Aorta (tissue), 5 donors: ENCODE measurements at regions not wholly inside any gene's neighbourhood (a gene's known extent, or its start where the extent isn't known, plus 50 kb on each side); places are given as distances from the start of the nearest gene placed in this dataset.

ENCODE experiments used
- ATAC-seq: fragments of 200-7000 bp; cut with Tn5 transposase; one replicate; pipeline ENCODE4 v1.9.1; 2022; ENCODE audit warnings: moderate library complexity; ENCODE audit not compliant: low FRiP score
- DNase-seq, 2 donors: peaks; one replicate each; pipeline ENCODE4 v3.0.0-alpha.2; 2020
- H3K27ac ChIP-seq, 2 donors: one replicate each; pipeline ENCODE4 v1.5.1; 2013; ENCODE audit warnings: low read length in 2 of 2, mild to moderate bottlenecking in 2 of 2, moderate library complexity in 2 of 2, control low read depth in 1 of 2, inconsistent platforms in 1 of 2, low read depth in 1 of 2
- H3K27me3 ChIP-seq, 2 donors: one replicate each; pipeline ENCODE4 v1.6.1; 2013; ENCODE audit warnings: control low read depth in 1 of 2, low read length in 1 of 2, mild to moderate bottlenecking in 1 of 2, moderate library complexity in 1 of 2; ENCODE audit not compliant: insufficient read depth in 2 of 2, control insufficient read depth in 1 of 2
- H3K36me3 ChIP-seq, 2 donors: one replicate each; pipeline ENCODE4 v1.6.1; 2013; ENCODE audit warnings: control low read depth in 1 of 2, low read length in 1 of 2, mild to moderate bottlenecking in 1 of 2; ENCODE audit not compliant: insufficient read depth in 2 of 2, control insufficient read depth in 1 of 2
- H3K4me1 ChIP-seq, 2 donors: one replicate each; pipeline ENCODE4 v1.6.1; 2013; ENCODE audit warnings: low read length in 2 of 2, control low read depth in 1 of 2, mild to moderate bottlenecking in 1 of 2, moderate library complexity in 1 of 2; ENCODE audit not compliant: insufficient read depth in 2 of 2, control insufficient read depth in 1 of 2
- H3K4me3 ChIP-seq, 2 donors: one replicate each; pipeline ENCODE4 v1.5.1; 2013; ENCODE audit warnings: low read length in 2 of 2, control low read depth in 1 of 2, mild to moderate bottlenecking in 1 of 2
- H3K9me3 ChIP-seq: one replicate; pipeline ENCODE4 v1.6.1; 2013; ENCODE audit warnings: mild to moderate bottlenecking, low read length; ENCODE audit not compliant: control insufficient read depth
- WGBS, 2 donors: extraction: QIAGEN DNeasy Blood & Tissue Kit; methylation state at CpG; one replicate each; pipeline ENCODE4 v1.1.7; 2013; 5-methylcytosine and 5-hydroxymethylcytosine counted together
- intact Hi-C, 2 donors: fragments of 100-400 bp; cut with DNase I; formaldehyde crosslinking; loops; one replicate each; pipeline versions ENCODE4 v1.14.2 to v1.15.0; 2022
- donor health status: healthy with polysubstance abuse.
- donor health status: Bipolar disorder and iron deficiency.
- donor health status: DM: no; HTN: no; CAD: no.
- donor health status: DM: no; HTN: no; CAD: no.
- donor health status: DM: yes; HTN: yes; CAD: no.

- Histone ChIP-seq H3K27me3 (no peaks in the 10 kb centered on the region), H3K9me3 (no peaks in the 10 kb centered on the region), H3K27ac (no peak overlapping the region), H3K4me1 (no peaks in the 10 kb centered on the region), H3K4me3 (no peak overlapping the region), H3K36me3 (no peaks in the 10 kb centered on the region)
- DNase-seq, result no peak
- ATAC-seq, result no peak
- intact Hi-C loops, result no loop called here
- 59 to 62% methylated on average over 4 of the region's 4 CpGs for WGBS, 2 donors
Observed at GRCh38 chr12:93315907-93316622, 61.7 kb upstream of the NUDT4 start.

- H3K4me1 ChIP-seq, result no peaks in the 10 kb centered on the region
- no peaks in the 10 kb centered on the region for H3K36me3 ChIP-seq
- H3K27me3 ChIP-seq, result no peaks in the 10 kb centered on the region
- intact Hi-C loops, result no loop called here
- no peak for DNase-seq
- H3K4me3 ChIP-seq, result no peak overlapping the region
- H3K9me3 ChIP-seq, result no peaks in the 10 kb centered on the region
- ATAC-seq, result no peak
- no peak overlapping the region for H3K27ac ChIP-seq
- WGBS, 2 donors, result 95 to 98% methylated on average over 1 of the region's 1 CpG
Observed at GRCh38 chr12:93316623-93316971, 61.1 kb upstream of the NUDT4 start.

- Histone ChIP-seq H3K27ac (no peak overlapping the region), H3K4me3 (no peak overlapping the region), H3K4me1 (no peaks in the 10 kb centered on the region), H3K9me3 (no peaks in the 10 kb centered on the region), H3K36me3 (no peaks in the 10 kb centered on the region), H3K27me3 (no peaks in the 10 kb centered on the region)
- 71% methylated on average over 6 of the region's 6 CpGs for WGBS, 2 donors
- ATAC-seq, result no peak
- DNase-seq, result no peak
- intact Hi-C loops, result no loop called here
Observed at GRCh38 chr12:93317227-93317626, 60.5 kb upstream of the NUDT4 start.

- no peak for DNase-seq
- intact Hi-C loops, result no loop called here
- no peaks in the 10 kb centered on the region for H3K36me3 ChIP-seq
- H3K4me3 ChIP-seq, result no peak overlapping the region
- H3K9me3 ChIP-seq, result no peaks in the 10 kb centered on the region
- no peaks in the 10 kb centered on the region for H3K4me1 ChIP-seq
- no peak overlapping the region for H3K27ac ChIP-seq
- ATAC-seq, result no peak
- 79 to 86% methylated on average over 6 of the region's 6 CpGs for WGBS, 2 donors
- H3K27me3 ChIP-seq, result no peaks in the 10 kb centered on the region
Observed at GRCh38 chr12:93318720-93319522, 58.8 kb upstream of the NUDT4 start.

GRCh38 chr12:93319523-93320050, 58.1 kb upstream of the NUDT4 start:
- Histone ChIP-seq H3K27me3 (no peaks in the 10 kb centered on the region), H3K4me3 (no peak overlapping the region), H3K4me1 (no peaks in the 10 kb centered on the region), H3K9me3 (no peaks in the 10 kb centered on the region), H3K27ac (no peak overlapping the region), H3K36me3 (no peaks in the 10 kb centered on the region)
- whole genome bisulfite sequencing, 2 donors, result 37 to 45% methylated on average over 5 of the region's 5 CpGs
- ATAC-seq (no peak), DNase-seq (no peak)
- intact Hi-C loops, result no loop called here

- Histone ChIP-seq H3K4me1 (no peaks in the 10 kb centered on the region), H3K27ac (no peak overlapping the region), H3K4me3 (no peak overlapping the region), H3K9me3 (no peaks in the 10 kb centered on the region), H3K36me3 (no peaks in the 10 kb centered on the region), H3K27me3 (no peaks in the 10 kb centered on the region)
- intact Hi-C loops, result no loop called here
- ATAC-seq (no peak), DNase-seq (no peak)
- 78 to 80% methylated on average over 2 of the region's 2 CpGs for WGBS, 2 donors
Observed at GRCh38 chr12:93322784-93323183, 54.9 kb upstream of the NUDT4 start.

- intact Hi-C loops, result no loop called here
- Histone ChIP-seq H3K27ac (no peak overlapping the region), H3K36me3 (no peaks in the 10 kb centered on the region), H3K27me3 (no peaks in the 10 kb centered on the region), H3K4me3 (no peak overlapping the region), H3K9me3 (no peaks in the 10 kb centered on the region), H3K4me1 (no peaks in the 10 kb centered on the region)
- no peak for DNase-seq
- no peak for ATAC-seq
- 78 to 81% methylated on average over 5 of the region's 5 CpGs for WGBS, 2 donors
Observed at GRCh38 chr12:93323625-93324329, 53.9 kb upstream of the NUDT4 start.

- ATAC-seq (no peak), DNase-seq (no peak)
- Histone ChIP-seq H3K9me3 (no peaks in the 10 kb centered on the region), H3K36me3 (no peaks in the 10 kb centered on the region), H3K27ac (no peak overlapping the region), H3K4me3 (no peak overlapping the region), H3K4me1 (no peaks in the 10 kb centered on the region), H3K27me3 (no peaks in the 10 kb centered on the region)
- WGBS, 2 donors, result 94 to 98% methylated on average over 6 to 7 of the region's 7 CpGs
- intact Hi-C loops, result no loop called here
Observed at GRCh38 chr12:93325855-93326254, 51.9 kb upstream of the NUDT4 start.
